Endothelial cell (in vitro differentiated cells): ENCODE measurements at regions not wholly inside any gene's neighbourhood (a gene's known extent, or its start where the extent isn't known, plus 50 kb on each side); places are given as distances from the start of the nearest gene placed in this dataset.

Experiments
- DNase-seq: peaks from one replicate; pipeline ENCODE4 v3.0.0; 2021; ENCODE audit warnings: low spot score
- H3K27ac Mint-ChIP-seq: one replicate; pipeline ENCODE4 v1.8.0; 2021; ENCODE audit warnings: mixed read lengths, inconsistent platforms; ENCODE audit not compliant: unreplicated experiment
- H3K27me3 Mint-ChIP-seq: one replicate; pipeline ENCODE4 v1.8.0; 2021; ENCODE audit warnings: mild to moderate bottlenecking, moderate library complexity, mixed read lengths, inconsistent platforms; ENCODE audit not compliant: unreplicated experiment
- H3K36me3 Mint-ChIP-seq: one replicate; pipeline ENCODE4 v1.8.0; 2021; ENCODE audit warnings: mild to moderate bottlenecking, low read depth, mixed read lengths, inconsistent platforms; ENCODE audit not compliant: unreplicated experiment
- H3K4me1 Mint-ChIP-seq: one replicate; pipeline ENCODE4 v1.8.0; 2021; ENCODE audit warnings: mild to moderate bottlenecking, mixed read lengths, inconsistent platforms; ENCODE audit not compliant: unreplicated experiment
- H3K4me3 Mint-ChIP-seq: one replicate; pipeline ENCODE4 v1.8.0; 2021; ENCODE audit warnings: mild to moderate bottlenecking, mixed read lengths, inconsistent platforms; ENCODE audit not compliant: unreplicated experiment
- H3K9me3 Mint-ChIP-seq: one replicate; pipeline ENCODE4 v1.8.0; 2021; ENCODE audit warnings: mixed read lengths, inconsistent platforms; ENCODE audit not compliant: unreplicated experiment
- CTCF ChIP-seq: fragments of 200-600 bp; sonication (generic); IDR thresholded peaks from one replicate; pipeline ENCODE4 v1.5.0; 2021; ENCODE audit warnings: antibody characterized with exemption; ENCODE audit not compliant: unreplicated experiment

- Mint-ChIP-seq H3K27me3 (no peaks in the 10 kb centered on the region), H3K4me1 (no peaks in the 10 kb centered on the region), H3K27ac (no peak overlapping the region), H3K4me3 (no peak overlapping the region), H3K9me3 (no peaks in the 10 kb centered on the region), H3K36me3 (no peaks in the 10 kb centered on the region)
- TF ChIP-seq CTCF: no peak
- no peak for DNase-seq
Measured at GRCh38 chr2:212922701-212923100, 228.7 kb downstream of the IKZF2 start.

GRCh38 chr2:212921711-212922110, 229.7 kb downstream of the IKZF2 start:
- Mint-ChIP-seq H3K27ac (no peak overlapping the region), H3K36me3 (no peaks in the 10 kb centered on the region), H3K27me3 (no peaks in the 10 kb centered on the region), H3K4me3 (no peak overlapping the region), H3K9me3 (no peaks in the 10 kb centered on the region), H3K4me1 (no peaks in the 10 kb centered on the region)
- TF ChIP-seq CTCF: no peak
- DNase-seq: no peak

- Mint-ChIP-seq H3K27me3 (no peaks in the 10 kb centered on the region), H3K4me3 (no peak overlapping the region), H3K36me3 (no peaks in the 10 kb centered on the region), H3K4me1 (no peaks in the 10 kb centered on the region), H3K9me3 (no peaks in the 10 kb centered on the region), H3K27ac (no peak overlapping the region)
- no peak for DNase-seq
- TF ChIP-seq CTCF: no peak
Measured at GRCh38 chr2:212921061-212921460, 230.4 kb downstream of the IKZF2 start.

- no peaks in the 10 kb centered on the region for H3K4me1 Mint-ChIP-seq
- H3K27me3 Mint-ChIP-seq: no peaks in the 10 kb centered on the region
- no peak for DNase-seq
- H3K4me3 Mint-ChIP-seq: no peak overlapping the region
- H3K36me3 Mint-ChIP-seq: no peaks in the 10 kb centered on the region
- H3K9me3 Mint-ChIP-seq: no peaks in the 10 kb centered on the region
- no peak overlapping the region for H3K27ac Mint-ChIP-seq
- TF ChIP-seq CTCF: no peak
Measured at GRCh38 chr2:212919238-212919637, 232.2 kb downstream of the IKZF2 start.

- no peaks in the 10 kb centered on the region for H3K4me1 Mint-ChIP-seq
- no peak overlapping the region for H3K27ac Mint-ChIP-seq
- no peak for DNase-seq
- H3K27me3 Mint-ChIP-seq: no peaks in the 10 kb centered on the region
- H3K4me3 Mint-ChIP-seq: no peak overlapping the region
- H3K36me3 Mint-ChIP-seq: no peaks in the 10 kb centered on the region
- H3K9me3 Mint-ChIP-seq: no peaks in the 10 kb centered on the region
- no peak for TF ChIP-seq CTCF
Measured at GRCh38 chr2:212918336-212918735, 233.1 kb downstream of the IKZF2 start.
